ENCODE measurements at regions not wholly inside any gene's neighbourhood (a gene's known extent, or its start where the extent isn't known, plus 50 kb on each side); places are given as distances from the start of the nearest gene placed in this dataset.

GRCh38 chr13:89082623-89083022 is 1411.5 kb downstream of the SLITRK5 start:
- no peak for TF ChIP-seq CTCF (IDR thresholded peaks at IDR 0.05)
- TF ChIP-seq POLR2A (IDR thresholded peaks at IDR 0.05): no peak

Measured in esophagus squamous epithelium (tissue), 4 donors.